HG03354 (cell line): ENCODE measurements at regions not wholly inside any gene's neighbourhood (a gene's known extent, or its start where the extent isn't known, plus 50 kb on each side); places are given as distances from the start of the nearest gene placed in this dataset.
"Not testable (repeated sequence)": the region's sequence is repeated elsewhere in the genome, so short reads cannot be mapped to it uniquely, and the experiment has no call there.

Experiments
- ATAC-seq: cut with Tn5 transposase; IDR thresholded peaks from one replicate; pipeline ENCODE4 v1.9.1; 2021; ENCODE audit warnings: mild to moderate bottlenecking; ENCODE audit not compliant: unreplicated experiment, poor library complexity, severe bottlenecking

DNA sequence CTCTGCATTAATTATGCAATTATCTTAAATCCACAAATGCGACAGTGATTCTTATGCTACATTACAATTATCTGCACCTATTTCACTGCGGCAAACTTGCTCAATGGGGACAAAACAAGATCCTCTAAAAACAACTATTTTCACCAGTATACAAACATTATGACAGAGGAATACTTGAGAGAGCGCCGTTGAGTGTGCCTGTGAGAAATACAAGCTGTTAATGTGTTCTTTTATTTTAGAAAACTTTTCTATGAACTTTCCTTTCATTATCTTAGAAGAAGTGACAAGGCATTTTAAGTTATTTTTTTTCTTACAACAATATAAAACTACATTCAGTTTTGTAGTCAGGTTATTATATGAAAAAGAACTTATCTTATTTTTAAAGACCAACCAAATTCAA is 1247.0 kb downstream of the FSCB start:
- ATAC-seq: no peak

- no peak for ATAC-seq
These were observed 1248.7 kb downstream of the FSCB start for GRCh38 chr14:43258396-43258795.

GRCh38 chr14:43256996-43257395 is 1250.1 kb downstream of the FSCB start:
- not testable (repeated sequence) for ATAC-seq

GRCh38 chr14:43252866-43253265 is 1254.2 kb downstream of the FSCB start:
- no peak for ATAC-seq

DNA sequence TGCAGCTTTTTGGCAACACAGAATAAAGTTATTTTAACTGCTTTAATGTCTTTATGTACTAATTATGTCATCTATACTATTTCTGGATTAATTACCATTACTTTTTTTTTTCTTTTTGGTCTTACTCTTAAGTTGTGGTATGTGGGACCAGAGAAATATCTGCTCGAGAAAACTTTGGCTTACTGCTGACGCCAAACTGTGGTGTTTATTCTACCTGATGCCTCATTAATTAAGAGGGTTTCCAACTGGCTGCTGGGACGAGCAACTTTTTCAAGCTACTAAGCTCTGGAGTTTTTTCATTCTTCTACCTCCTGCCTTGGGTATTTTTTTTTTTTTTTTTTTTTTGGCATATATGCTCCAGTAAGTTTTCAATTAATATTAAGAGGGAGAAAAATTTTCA is 1257.5 kb downstream of the FSCB start:
- ATAC-seq: no peak

DNA sequence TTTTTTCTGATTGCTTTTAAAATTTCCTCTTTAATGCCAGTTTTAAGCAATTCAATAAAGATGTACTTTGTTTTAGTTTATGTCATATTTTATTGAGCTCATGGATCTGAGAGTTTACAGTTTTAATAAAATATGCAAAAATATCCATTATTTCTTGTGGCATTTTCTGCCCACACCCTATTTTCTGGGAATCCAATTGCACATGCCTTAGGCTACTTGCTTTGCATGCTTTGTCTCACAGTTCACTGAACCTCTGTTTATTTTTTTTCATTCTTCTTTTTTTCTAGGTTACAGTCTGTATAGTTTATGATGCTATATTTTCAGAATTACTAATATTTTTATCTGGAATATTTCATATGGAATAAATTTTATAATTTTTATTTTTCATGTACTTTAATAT is 1258.0 kb downstream of the FSCB start:
- ATAC-seq: no peak

DNA sequence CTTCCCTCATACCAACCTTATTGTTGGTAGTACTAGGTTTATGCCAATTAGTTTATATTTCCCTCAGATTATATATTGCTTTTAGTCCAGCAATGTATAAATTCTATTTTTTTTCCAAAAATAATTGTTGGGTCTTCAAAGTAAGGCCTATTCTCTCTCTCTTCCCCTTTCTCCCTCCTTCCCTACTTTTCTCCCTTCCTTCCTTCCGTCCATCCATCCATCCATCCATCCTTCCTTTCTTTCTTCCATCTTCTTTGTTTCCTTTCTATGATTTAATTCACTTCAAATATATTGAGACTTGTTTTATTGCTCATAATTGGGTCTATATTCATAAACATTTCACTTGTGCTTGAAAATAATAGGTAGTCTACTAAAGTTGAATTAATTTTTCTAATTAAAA is 1259.2 kb downstream of the FSCB start:
- ATAC-seq: no peak

GRCh38 chr14:43244142-43244625 is 1262.9 kb downstream of the FSCB start:
- no peak for ATAC-seq

DNA sequence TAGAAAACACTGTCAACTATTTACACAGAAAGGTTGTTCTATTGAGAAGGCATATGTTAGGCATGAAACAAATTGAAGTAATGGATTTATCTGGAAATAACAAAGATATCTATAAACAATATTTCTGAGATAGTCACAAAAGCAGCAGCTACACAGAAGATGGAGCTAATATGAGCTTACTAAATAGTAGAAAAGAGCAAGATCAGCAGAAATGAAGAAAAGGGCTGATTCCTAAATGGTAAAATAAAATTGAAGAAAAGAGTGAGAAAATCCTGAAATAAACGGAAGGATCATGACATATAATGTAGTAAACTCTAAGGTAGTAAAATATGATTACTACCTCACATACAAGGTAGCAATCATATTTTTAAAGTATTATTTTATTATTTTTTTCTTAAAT is 1263.9 kb downstream of the FSCB start:
- no peak for ATAC-seq

GRCh38 chr14:43232261-43232660 is 1274.8 kb downstream of the FSCB start:
- ATAC-seq: no peak

- ATAC-seq: no peak
These were observed 1291.6 kb downstream of the FSCB start for GRCh38 chr14:43215524-43215923.

GRCh38 chr14:43207189-43207588 is 1299.9 kb downstream of the FSCB start:
- no peak for ATAC-seq

- no peak for ATAC-seq
These were observed 1302.3 kb downstream of the FSCB start for GRCh38 chr14:43204816-43205215.

- no peak for ATAC-seq
These were observed 1306.6 kb downstream of the FSCB start for GRCh38 chr14:43200519-43200918.

DNA sequence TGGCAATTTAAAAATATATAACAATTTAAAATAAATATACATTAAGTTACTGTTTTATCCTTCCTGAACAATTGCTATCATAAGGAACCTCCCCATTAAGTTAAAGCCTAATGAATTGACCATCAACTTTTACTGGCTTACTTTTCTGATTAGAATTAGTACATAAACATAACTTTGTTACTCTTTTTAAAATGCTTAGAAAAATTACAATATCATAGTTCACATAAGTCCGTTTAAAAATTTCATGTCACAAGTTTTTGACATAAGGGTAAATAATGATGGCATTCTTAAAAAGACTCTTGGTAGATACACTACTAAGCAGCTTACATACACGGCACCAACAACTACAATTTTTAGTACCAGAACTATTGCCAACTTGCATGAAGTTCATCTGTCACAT is 1308.6 kb downstream of the FSCB start:
- ATAC-seq: no peak

GRCh38 chr14:43184540-43184939 is 1322.5 kb downstream of the FSCB start:
- no peak for ATAC-seq

- no peak for ATAC-seq
These were observed 1323.2 kb downstream of the FSCB start for GRCh38 chr14:43183916-43184315.

DNA sequence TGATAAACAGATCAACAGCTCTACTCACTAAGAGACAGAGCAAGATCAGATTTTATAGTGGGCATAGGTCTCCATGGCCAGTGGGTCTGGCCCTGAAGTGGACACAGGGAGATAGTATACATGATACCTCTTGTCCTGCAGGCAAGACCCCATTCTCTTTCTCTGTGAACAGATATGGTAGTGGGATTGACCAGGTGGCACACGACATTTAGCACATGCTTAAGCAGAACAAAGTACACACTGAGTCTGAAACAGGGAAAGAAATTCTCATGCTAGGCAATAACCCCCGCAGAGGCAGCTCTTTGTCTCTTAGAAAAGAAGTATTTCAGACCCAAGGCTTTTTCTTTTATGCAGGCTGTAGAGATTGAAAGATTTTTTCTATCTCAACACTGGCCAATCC is 1331.2 kb downstream of the FSCB start:
- no peak for ATAC-seq

GRCh38 chr14:43172899-43173548 is 1334.1 kb downstream of the FSCB start:
- ATAC-seq: no peak

DNA sequence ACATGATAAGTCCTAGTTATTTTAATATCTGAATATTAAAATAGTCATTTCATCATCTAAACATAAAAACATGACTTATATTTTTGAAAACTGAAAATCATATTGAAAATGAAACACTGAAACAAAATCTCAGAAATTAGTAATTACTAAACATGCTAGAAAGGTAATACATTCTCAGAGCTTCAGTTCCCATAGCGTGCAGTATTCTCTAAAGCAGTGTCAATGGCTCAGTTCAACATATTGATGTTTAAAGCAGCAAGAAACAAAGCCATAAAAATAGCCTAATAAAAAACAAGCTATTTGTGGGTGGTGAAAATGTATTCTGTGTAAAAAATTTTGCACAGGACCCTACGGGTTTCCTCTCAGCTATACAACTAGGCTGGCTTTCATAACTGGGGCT is 1337.4 kb downstream of the FSCB start:
- ATAC-seq: no peak

DNA sequence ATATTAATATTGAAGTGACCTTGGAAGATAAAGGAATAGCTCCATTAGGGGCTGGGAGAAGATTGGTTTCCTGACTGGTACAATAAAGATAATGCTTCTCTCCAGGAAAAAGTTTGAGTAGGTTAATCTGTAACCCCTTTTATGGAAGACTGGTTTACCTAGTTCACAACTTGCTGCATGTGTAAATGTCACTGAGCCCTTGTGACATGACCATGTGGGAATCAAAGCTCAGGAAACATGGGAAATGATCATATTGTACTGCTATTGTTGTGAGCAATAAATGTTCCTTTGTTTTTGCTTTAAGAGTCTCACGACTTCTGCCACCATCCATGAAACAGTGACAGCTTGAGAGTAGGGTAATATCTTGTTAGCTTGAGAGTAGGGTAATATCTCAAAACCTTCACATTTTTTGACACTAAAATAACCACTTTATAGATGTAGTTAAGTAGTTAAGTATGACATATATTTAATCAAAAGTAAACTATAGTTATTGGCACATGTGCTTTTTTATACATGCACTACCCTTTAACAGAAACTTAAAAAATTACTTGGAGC is 1338.6 kb downstream of the FSCB start:
- ATAC-seq: no peak

DNA sequence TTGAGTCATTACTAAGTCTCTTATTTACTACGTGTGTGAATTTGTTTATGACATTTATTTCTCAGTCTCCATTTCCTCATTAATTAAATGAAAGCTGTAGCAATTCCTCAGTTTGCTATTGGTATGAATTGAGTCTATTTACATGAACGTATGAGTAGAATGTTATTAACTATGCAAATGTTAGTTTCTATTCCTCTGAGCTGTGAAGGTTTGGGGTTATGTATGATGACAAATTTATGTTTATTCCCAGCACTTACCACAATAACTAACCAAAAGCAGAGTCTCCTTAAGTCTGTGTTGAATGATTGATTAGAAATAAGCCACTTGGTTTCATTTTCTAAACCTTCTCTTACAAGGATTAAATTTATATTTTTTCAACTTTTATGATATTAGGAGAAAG is 1340.9 kb downstream of the FSCB start:
- no peak for ATAC-seq
